Superior temporal gyrus (tissue), 1 donor: ENCODE measurements at regions not wholly inside any gene's neighbourhood (a gene's known extent, or its start where the extent isn't known, plus 50 kb on each side); places are given as distances from the start of the nearest gene placed in this dataset.

Experiments
- DNase-seq: peaks from one replicate; pipeline ENCODE4 v3.0.0-alpha.2; 2016; ENCODE audit errors: extremely low spot score

- DNase-seq = no peak
Observed at GRCh38 chrX:46301903-46302302, 243.3 kb downstream of the ZNF674 start.

- no peak for DNase-seq
Observed at GRCh38 chrX:46298821-46299220, 246.4 kb downstream of the ZNF674 start.

GRCh38 chrX:46295963-46296362 lies 249.3 kb downstream of the ZNF674 start:
- DNase-seq = no peak

GRCh38 chrX:46294234-46294633 lies 251.0 kb downstream of the ZNF674 start:
- no peak for DNase-seq

GRCh38 chrX:46279925-46280313 lies 265.3 kb downstream of the ZNF674 start:
- DNase-seq = no peak

GRCh38 chrX:46279214-46279924 lies 265.9 kb downstream of the ZNF674 start:
- peak; percentile 9 for DNase-seq

- DNase-seq = no peak
Observed at GRCh38 chrX:46278572-46278971, 266.6 kb downstream of the ZNF674 start.

GRCh38 chrX:46268412-46268811 lies 276.8 kb downstream of the ZNF674 start:
- no peak for DNase-seq

GRCh38 chrX:46263494-46263893 lies 281.7 kb downstream of the ZNF674 start:
- no peak for DNase-seq

GRCh38 chrX:46262304-46262703 lies 282.9 kb downstream of the ZNF674 start:
- no peak for DNase-seq

- no peak for DNase-seq
Observed at GRCh38 chrX:46260499-46260898, 284.7 kb downstream of the ZNF674 start.

- DNase-seq = no peak
Observed at GRCh38 chrX:46258356-46258755, 286.9 kb downstream of the ZNF674 start.

- no peak for DNase-seq
Observed at GRCh38 chrX:46257451-46257879, 287.8 kb downstream of the ZNF674 start.

- DNase-seq = no peak
Observed at GRCh38 chrX:46256875-46257274, 288.3 kb downstream of the ZNF674 start.

- no peak for DNase-seq
Observed at GRCh38 chrX:46255046-46255445, 290.2 kb downstream of the ZNF674 start.

- DNase-seq = no peak
Observed at GRCh38 chrX:46254641-46255040, 290.6 kb downstream of the ZNF674 start.

- no peak for DNase-seq
Observed at GRCh38 chrX:46251755-46252154, 293.5 kb downstream of the ZNF674 start.

GRCh38 chrX:46250151-46250550 lies 295.1 kb downstream of the ZNF674 start:
- no peak for DNase-seq

GRCh38 chrX:46247456-46247855 lies 297.8 kb downstream of the ZNF674 start:
- DNase-seq = no peak

GRCh38 chrX:46244451-46244850 lies 300.8 kb downstream of the ZNF674 start:
- DNase-seq = no peak

- no peak for DNase-seq
Observed at GRCh38 chrX:46236411-46236810, 308.8 kb downstream of the ZNF674 start.

GRCh38 chrX:46235778-46236177 lies 309.4 kb downstream of the ZNF674 start:
- no peak for DNase-seq

GRCh38 chrX:46234775-46235174 lies 310.4 kb downstream of the ZNF674 start:
- DNase-seq = no peak

- no peak for DNase-seq
Observed at GRCh38 chrX:46228389-46228788, 316.8 kb downstream of the ZNF674 start.
